ENCODE measurements at regions not wholly inside any gene's neighbourhood (a gene's known extent, or its start where the extent isn't known, plus 50 kb on each side); places are given as distances from the start of the nearest gene placed in this dataset.

- no peak for TF ChIP-seq MAX (IDR thresholded peaks at IDR 0.05)
- TF ChIP-seq RAD21 (IDR thresholded peaks at IDR 0.05; ENCODE audit: low read depth) = no peak
- TF ChIP-seq REST (IDR thresholded peaks at IDR 0.05; ENCODE audit: low read depth) = no peak
- TF ChIP-seq CREB1 (IDR thresholded peaks at IDR 0.05; ENCODE audit: low read depth) = no peak
- TF ChIP-seq USF1 (IDR thresholded peaks at IDR 0.05) = no peak
Measured at GRCh38 chr1:214791961-214792360, 189.0 kb downstream of the CENPF start.

All from Ishikawa (cell line).